Neural progenitor cell (in vitro differentiated cells): ENCODE measurements at regions not wholly inside any gene's neighbourhood (a gene's known extent, or its start where the extent isn't known, plus 50 kb on each side); places are given as distances from the start of the nearest gene placed in this dataset.

ENCODE experiments used
- EZH2 ChIP-seq: fragments of 200-600 bp; sonication (generic); IDR thresholded peaks from 2 replicates; pipeline ENCODE4 v1.6.1; 2017; ENCODE audit warnings: antibody characterized with exemption, mild to moderate bottlenecking, moderate library complexity
- TF ChIP-seq, protein P1 (sequence below): fragments of 200-600 bp; sonication (generic); IDR thresholded peaks from 2 replicates; pipeline ENCODE4 v1.5.1; 2017; ENCODE audit warnings: antibody characterized with exemption, mild to moderate bottlenecking

DNA sequence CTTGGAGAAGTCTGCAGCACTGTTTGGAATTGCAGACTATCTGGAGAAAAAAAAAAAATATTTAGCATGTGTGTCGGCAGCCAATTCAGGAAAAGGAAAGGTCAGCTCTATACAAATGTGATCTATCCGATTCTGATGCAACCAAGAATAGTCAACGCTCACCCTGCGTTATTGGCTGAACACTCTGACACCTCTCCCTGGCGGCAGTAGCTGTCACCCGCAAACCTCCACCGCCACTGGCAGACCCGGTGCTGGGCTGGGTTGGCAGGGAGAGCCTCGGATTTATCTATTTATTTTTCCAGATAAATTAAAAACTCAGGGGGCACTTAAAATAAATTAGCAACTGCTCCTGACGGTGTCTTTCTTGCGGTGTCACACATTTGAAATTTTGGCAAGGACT is 409.7 kb downstream of the VRK1 start:
- TF ChIP-seq, protein P1, sequence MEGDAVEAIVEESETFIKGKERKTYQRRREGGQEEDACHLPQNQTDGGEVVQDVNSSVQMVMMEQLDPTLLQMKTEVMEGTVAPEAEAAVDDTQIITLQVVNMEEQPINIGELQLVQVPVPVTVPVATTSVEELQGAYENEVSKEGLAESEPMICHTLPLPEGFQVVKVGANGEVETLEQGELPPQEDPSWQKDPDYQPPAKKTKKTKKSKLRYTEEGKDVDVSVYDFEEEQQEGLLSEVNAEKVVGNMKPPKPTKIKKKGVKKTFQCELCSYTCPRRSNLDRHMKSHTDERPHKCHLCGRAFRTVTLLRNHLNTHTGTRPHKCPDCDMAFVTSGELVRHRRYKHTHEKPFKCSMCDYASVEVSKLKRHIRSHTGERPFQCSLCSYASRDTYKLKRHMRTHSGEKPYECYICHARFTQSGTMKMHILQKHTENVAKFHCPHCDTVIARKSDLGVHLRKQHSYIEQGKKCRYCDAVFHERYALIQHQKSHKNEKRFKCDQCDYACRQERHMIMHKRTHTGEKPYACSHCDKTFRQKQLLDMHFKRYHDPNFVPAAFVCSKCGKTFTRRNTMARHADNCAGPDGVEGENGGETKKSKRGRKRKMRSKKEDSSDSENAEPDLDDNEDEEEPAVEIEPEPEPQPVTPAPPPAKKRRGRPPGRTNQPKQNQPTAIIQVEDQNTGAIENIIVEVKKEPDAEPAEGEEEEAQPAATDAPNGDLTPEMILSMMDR: no peak
- TF ChIP-seq EZH2: no peak
